ENCODE measurements at regions not wholly inside any gene's neighbourhood (a gene's known extent, or its start where the extent isn't known, plus 50 kb on each side); places are given as distances from the start of the nearest gene placed in this dataset.

GRCh38 chr1:239896980-239897379 is 194.7 kb upstream of the FMN2 start:
- TF ChIP-seq CTCF (conservative IDR thresholded peaks at IDR 0.05; ENCODE audit: low read length) = no peak
- TF ChIP-seq EZH2phosphoT487 (IDR thresholded peaks at IDR 0.05; ENCODE audit: borderline replicate concordance, low read depth, low read length) = no peak

Data from OCI-LY7 (cell line).